KMS-11 (cell line): ENCODE measurements at regions not wholly inside any gene's neighbourhood (a gene's known extent, or its start where the extent isn't known, plus 50 kb on each side); places are given as distances from the start of the nearest gene placed in this dataset.

Source experiments
- H2AFZ ChIP-seq: fragments of 200-600 bp; sonication (generic); 2 replicates; pipeline ENCODE4 v1.6.1; 2016; ENCODE audit warnings: antibody characterized with exemption, mixed run types, low read depth
- H3K27ac ChIP-seq: fragments of 200-600 bp; sonication (generic); 2 replicates; pipeline ENCODE4 v1.6.1; 2016; ENCODE audit warnings: mild to moderate bottlenecking, mixed run types
- H3K27me3 ChIP-seq: fragments of 200-600 bp; sonication (generic); 2 replicates; pipeline ENCODE4 v1.6.1; 2017; ENCODE audit warnings: mild to moderate bottlenecking, low read depth, mixed run types, moderate library complexity; ENCODE audit not compliant: insufficient read depth
- H3K36me3 ChIP-seq: fragments of 200-600 bp; sonication (generic); 2 replicates; pipeline ENCODE4 v1.6.1; 2017; ENCODE audit warnings: mild to moderate bottlenecking, mixed run types; ENCODE audit not compliant: insufficient read depth
- H3K4me1 ChIP-seq: fragments of 200-600 bp; sonication (generic); 2 replicates; pipeline ENCODE4 v1.6.1; 2016; ENCODE audit warnings: mild to moderate bottlenecking, low read depth, mixed run types; ENCODE audit not compliant: poor library complexity, severe bottlenecking
- H3K4me2 ChIP-seq: fragments of 200-600 bp; sonication (generic); 2 replicates; pipeline ENCODE4 v1.7.0; 2016; ENCODE audit warnings: mild to moderate bottlenecking, mixed run types
- H3K4me3 ChIP-seq: fragments of 200-600 bp; sonication (generic); IDR thresholded peaks from 2 replicates; pipeline ENCODE4 v1.6.1; 2017; ENCODE audit warnings: low read depth, low read length, mixed read lengths; ENCODE audit not compliant: insufficient read depth
- H3K79me2 ChIP-seq: fragments of 200-600 bp; sonication (generic); 2 replicates; pipeline ENCODE4 v1.6.1; 2016; ENCODE audit warnings: low read depth, mixed run types; ENCODE audit not compliant: insufficient read depth
- H3K9ac ChIP-seq: fragments of 200-600 bp; sonication (generic); 2 replicates; pipeline ENCODE4 v1.6.1; 2016; ENCODE audit warnings: mild to moderate bottlenecking, mixed run types
- H4K20me1 ChIP-seq: fragments of 200-600 bp; sonication (generic); 2 replicates; pipeline ENCODE4 v1.6.1; 2016; ENCODE audit warnings: mild to moderate bottlenecking, mixed run types; ENCODE audit not compliant: insufficient read depth
- CTCF ChIP-seq: fragments of 200-600 bp; sonication (generic); conservative IDR thresholded peaks from 2 replicates; pipeline ENCODE4 v1.6.1; 2017; ENCODE audit warnings: low read depth, mild to moderate bottlenecking, antibody characterized with exemption, low read length, moderate library complexity, mixed read lengths

- H3K4me3 ChIP-seq = no peak overlapping the region
- H3K9ac ChIP-seq = no peak overlapping the region
- H3K27me3 ChIP-seq = no peaks in the 10 kb centered on the region
- no peaks in the 10 kb centered on the region for H3K36me3 ChIP-seq
- H3K4me1 ChIP-seq = no peaks in the 10 kb centered on the region
- no peak overlapping the region for H2AFZ ChIP-seq
- no peak overlapping the region for H3K27ac ChIP-seq
- no peak overlapping the region for H3K4me2 ChIP-seq
- no peaks in the 10 kb centered on the region for H3K79me2 ChIP-seq
- TF ChIP-seq CTCF = no peak
- H4K20me1 ChIP-seq = no peaks in the 10 kb centered on the region
These were observed 267.9 kb downstream of the ENC1 start for GRCh38 chr5:74372502-74373064.

- H3K4me1 ChIP-seq = no peaks in the 10 kb centered on the region
- no peak overlapping the region for H3K4me3 ChIP-seq
- no peak overlapping the region for H3K27ac ChIP-seq
- H3K27me3 ChIP-seq = no peaks in the 10 kb centered on the region
- no peak overlapping the region for H3K9ac ChIP-seq
- no peak overlapping the region for H2AFZ ChIP-seq
- TF ChIP-seq CTCF = no peak
- no peaks in the 10 kb centered on the region for H4K20me1 ChIP-seq
- H3K36me3 ChIP-seq = no peaks in the 10 kb centered on the region
- no peaks in the 10 kb centered on the region for H3K79me2 ChIP-seq
- no peak overlapping the region for H3K4me2 ChIP-seq
These were observed 268.5 kb downstream of the ENC1 start for GRCh38 chr5:74372051-74372450.

- Histone ChIP-seq H3K36me3 (no peaks in the 10 kb centered on the region), H3K4me1 (no peaks in the 10 kb centered on the region), H3K27ac (no peak overlapping the region), H3K9ac (no peak overlapping the region), H3K79me2 (no peaks in the 10 kb centered on the region), H3K27me3 (no peaks in the 10 kb centered on the region), H3K4me2 (no peak overlapping the region), H4K20me1 (no peaks in the 10 kb centered on the region), H2AFZ (no peak overlapping the region), H3K4me3 (no peak overlapping the region)
- no peak for TF ChIP-seq CTCF
These were observed 268.9 kb downstream of the ENC1 start for GRCh38 chr5:74371621-74372020.

GRCh38 chr5:74370168-74370567, 270.4 kb downstream of the ENC1 start:
- Histone ChIP-seq H3K36me3 (no peaks in the 10 kb centered on the region), H3K4me1 (no peaks in the 10 kb centered on the region), H3K27me3 (no peaks in the 10 kb centered on the region), H3K79me2 (no peaks in the 10 kb centered on the region), H3K9ac (no peak overlapping the region), H2AFZ (no peak overlapping the region), H3K4me2 (no peak overlapping the region), H3K27ac (no peak overlapping the region), H3K4me3 (no peak overlapping the region), H4K20me1 (no peaks in the 10 kb centered on the region)
- no peak for TF ChIP-seq CTCF

DNA sequence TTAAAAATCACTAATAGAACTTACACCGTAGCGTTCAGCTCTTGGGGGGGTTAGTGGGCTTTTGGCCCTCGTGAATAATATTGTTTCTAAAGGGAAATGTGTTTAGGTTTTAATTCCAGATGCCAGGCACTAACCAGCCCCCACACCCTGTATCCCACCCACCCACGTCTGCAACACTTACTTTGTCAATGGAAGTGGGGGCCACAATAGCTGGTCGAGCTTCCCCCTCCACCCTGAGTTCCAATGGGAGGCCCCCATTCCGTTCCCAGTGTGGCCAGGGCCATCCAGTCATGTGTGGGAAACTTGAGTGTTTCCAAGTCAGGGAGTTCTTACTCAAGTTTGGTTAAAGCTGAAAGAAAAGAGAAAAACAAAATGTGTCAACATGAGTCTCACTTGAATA, 271.4 kb downstream of the ENC1 start:
- H2AFZ ChIP-seq = no peak overlapping the region
- H4K20me1 ChIP-seq = no peaks in the 10 kb centered on the region
- no peaks in the 10 kb centered on the region for H3K4me1 ChIP-seq
- H3K4me3 ChIP-seq = no peak overlapping the region
- H3K27me3 ChIP-seq = no peaks in the 10 kb centered on the region
- H3K36me3 ChIP-seq = no peaks in the 10 kb centered on the region
- no peak overlapping the region for H3K27ac ChIP-seq
- no peak overlapping the region for H3K9ac ChIP-seq
- no peak for TF ChIP-seq CTCF
- no peak overlapping the region for H3K4me2 ChIP-seq
- H3K79me2 ChIP-seq = no peaks in the 10 kb centered on the region
